ENCODE measurements at regions not wholly inside any gene's neighbourhood (a gene's known extent, or its start where the extent isn't known, plus 50 kb on each side); places are given as distances from the start of the nearest gene placed in this dataset.

DNA sequence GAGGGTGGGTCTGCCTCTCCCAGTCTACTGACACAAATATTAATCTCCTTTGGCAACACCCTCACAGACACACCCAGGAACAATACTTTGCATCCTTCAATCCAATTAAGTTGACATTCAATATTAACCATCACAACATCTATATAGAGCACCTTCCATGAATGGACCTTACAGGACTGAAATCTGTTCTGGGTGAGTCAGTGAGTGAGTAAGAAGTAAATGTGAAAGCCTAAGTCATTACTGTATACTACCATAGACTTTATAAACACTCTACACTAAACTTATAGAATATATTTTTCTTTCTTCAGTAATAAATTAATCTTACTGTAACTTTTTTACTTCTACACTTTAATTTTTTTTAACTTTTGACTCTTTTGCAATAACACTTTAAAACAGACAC is 993.8 kb upstream of the MAP3K7 start:
- DNase-seq, result no peak

DNA sequence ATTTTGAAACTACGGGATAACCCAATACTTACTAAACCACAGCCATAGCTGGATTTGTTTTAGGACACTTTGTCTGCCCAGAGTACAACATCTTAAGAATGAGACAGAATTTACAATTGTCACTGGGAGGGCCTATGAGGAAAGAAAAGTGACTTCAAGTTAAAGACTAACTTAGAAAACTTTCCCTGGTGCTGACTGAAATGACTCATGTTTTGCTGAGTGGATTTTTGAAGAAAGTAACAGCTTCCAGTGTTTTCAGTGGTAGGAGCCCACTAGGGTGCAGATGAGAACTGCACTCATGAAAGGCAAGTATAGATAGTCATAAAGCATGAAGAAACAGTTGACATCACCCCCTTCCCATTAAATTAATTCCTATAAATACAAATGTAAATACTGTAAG is 988.2 kb upstream of the MAP3K7 start:
- DNase-seq, result no peak

DNA sequence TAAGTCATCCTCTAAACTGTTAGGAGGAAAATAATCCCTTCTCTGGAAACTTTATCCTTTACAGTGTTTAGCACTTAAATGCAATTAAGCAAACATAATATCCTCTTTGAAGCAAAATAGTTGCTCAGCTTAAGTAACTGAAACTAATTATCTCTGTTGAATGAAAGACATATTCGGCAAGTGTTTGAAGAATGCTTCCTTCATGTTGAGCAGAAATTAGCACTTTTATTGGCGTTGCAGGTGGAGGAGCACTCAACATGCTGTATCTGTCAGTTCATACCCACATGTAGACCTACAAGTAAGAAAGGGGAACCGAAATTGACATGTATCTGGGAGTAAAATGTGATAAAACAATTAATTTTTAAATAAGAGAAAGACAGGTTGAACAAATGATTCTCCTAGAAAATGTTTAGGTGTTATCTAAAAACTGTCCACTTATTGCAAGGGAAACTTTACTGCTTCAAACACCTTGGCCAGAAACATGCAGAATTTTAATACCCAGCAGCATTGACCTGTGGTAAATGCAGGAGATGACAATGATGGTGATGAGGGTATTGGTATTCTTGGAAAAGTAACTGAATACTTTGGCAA is 987.0 kb upstream of the MAP3K7 start:
- DNase-seq, result no peak

GRCh38 chr6:91572878-91573277 is 986.0 kb upstream of the MAP3K7 start:
- DNase-seq, result no peak

GRCh38 chr6:91569071-91569470 is 982.2 kb upstream of the MAP3K7 start:
- no peak for DNase-seq

DNA sequence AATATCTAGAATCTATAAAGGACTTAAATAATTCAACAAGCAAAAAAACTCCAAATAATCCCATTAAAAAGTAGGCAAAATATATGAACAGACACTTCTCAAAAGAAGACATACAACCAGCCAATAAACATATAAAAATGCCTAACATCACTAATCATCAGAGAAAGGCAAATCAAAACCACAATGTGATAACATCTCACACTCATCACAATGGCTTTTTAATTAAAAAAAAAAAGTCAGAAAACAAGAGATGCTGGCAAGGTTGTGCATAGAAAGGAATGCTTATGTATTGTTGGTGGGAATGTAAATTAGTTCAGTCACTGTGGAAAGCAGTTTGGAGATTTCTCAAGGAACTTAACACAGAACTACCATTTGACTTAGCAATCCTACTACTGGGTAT is 979.6 kb upstream of the MAP3K7 start:
- DNase-seq, result no peak

GRCh38 chr6:91565207-91565606 is 978.3 kb upstream of the MAP3K7 start:
- DNase-seq, result no peak

DNA sequence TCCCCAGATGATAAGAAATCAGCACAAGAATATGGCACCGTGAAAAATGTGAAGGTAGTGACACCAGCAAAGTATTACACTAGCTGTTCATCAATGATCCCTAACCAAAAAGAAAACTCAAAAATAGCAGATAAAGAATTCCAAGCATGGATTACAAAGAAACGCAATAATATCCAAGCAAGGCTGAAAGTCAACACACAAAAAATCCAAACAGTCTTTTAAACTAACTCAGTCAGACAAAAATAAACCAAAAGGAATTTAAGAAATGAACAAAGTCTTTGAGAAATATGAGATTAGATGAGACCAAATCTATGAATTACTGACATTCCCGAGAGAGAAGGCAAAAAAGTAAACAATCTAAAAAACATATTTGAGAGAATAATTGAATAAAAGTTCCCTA is 976.1 kb upstream of the MAP3K7 start:
- DNase-seq, result no peak

- no peak for DNase-seq
Observed at GRCh38 chr6:91560409-91560808, 973.5 kb upstream of the MAP3K7 start.

DNA sequence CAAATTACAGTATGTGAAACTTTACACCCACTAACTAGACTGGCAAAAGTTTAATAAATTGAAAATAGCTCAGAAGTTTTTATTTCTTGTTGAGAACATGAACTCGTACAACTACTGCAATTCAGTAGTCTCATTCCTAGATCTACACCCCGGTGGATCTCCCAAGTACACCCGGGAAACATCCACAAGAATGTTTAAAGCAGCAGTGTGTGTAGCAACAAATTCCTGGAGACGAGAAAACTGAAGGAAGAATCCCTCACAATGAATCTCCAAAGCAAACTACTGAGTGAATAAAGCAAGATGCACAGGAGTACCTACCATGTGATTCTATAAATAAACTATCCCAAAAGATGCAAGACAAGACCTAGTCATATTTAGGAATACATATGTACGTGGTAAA is 954.0 kb upstream of the MAP3K7 start:
- DNase-seq, result no peak

DNA sequence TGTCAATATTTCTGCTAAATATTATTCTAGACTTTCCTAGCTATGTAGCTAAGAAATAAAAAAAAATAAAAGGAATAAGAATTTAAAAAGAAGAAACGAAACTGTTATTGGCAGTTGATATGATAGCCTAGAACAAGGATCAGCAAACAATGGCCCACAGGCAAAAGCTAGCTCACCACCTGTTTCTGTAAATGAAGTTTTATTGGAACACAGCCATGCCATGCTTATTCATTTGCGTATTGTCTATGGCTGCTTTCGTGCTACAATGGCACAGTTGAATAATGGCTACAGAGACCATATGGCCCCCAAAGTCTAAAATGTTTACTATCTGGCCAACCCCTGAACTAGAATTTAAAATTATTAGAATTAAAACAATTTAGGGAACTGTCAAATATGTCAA is 952.6 kb upstream of the MAP3K7 start:
- DNase-seq, result no peak

DNA sequence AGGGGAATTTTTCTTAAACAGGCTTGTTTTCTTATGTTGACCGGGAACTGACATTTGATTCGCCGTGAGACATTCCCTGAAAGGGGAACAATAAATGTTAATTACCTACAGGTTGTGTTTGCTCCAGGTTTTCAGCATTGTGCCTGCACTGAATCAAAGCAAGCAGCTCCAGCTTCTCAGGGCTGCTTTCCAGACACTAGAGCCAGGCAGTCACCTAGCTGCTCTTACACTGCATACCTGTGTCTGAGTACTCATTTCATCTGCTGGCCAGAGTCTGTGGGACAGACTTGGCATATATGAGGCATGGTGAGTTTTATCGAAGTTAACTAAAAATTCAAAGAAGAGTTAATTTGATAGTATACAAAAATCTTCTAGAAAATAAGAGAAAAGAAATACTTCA is 951.8 kb upstream of the MAP3K7 start:
- no peak for DNase-seq

DNA sequence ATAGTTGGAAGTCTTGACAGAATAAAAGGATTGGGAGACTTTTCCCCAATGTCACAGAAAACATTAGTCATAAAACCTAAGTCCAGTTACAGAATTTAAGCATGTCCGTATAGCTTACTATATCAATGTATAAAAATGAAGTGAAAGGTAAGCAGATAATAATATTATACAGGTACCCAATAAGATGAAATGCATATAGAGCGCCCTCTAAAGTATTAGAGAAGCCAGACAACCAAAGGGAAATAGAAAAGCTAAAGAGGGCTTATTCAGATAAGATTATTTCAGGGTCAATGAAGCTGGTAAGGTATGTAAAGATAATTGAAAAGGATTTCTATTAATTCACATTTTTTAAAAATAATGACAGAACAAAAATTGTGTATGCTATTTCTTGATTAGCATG is 947.7 kb upstream of the MAP3K7 start:
- no peak for DNase-seq

- no peak for DNase-seq
Observed at GRCh38 chr6:91523511-91523910, 936.6 kb upstream of the MAP3K7 start.

- DNase-seq, result no peak
Observed at GRCh38 chr6:91521999-91522398, 935.1 kb upstream of the MAP3K7 start.

- DNase-seq, result no peak
Observed at GRCh38 chr6:91509711-91510110, 922.8 kb upstream of the MAP3K7 start.

- DNase-seq, result no peak
Observed at GRCh38 chr6:91509039-91509438, 922.2 kb upstream of the MAP3K7 start.

- no peak for DNase-seq
Observed at GRCh38 chr6:91506509-91506908, 919.6 kb upstream of the MAP3K7 start.

GRCh38 chr6:91505199-91505598 is 918.3 kb upstream of the MAP3K7 start:
- DNase-seq, result no peak

- no peak for DNase-seq
Observed at GRCh38 chr6:91501930-91502329, 915.1 kb upstream of the MAP3K7 start.

GRCh38 chr6:91500689-91501303 is 913.9 kb upstream of the MAP3K7 start:
- no peak for DNase-seq

DNA sequence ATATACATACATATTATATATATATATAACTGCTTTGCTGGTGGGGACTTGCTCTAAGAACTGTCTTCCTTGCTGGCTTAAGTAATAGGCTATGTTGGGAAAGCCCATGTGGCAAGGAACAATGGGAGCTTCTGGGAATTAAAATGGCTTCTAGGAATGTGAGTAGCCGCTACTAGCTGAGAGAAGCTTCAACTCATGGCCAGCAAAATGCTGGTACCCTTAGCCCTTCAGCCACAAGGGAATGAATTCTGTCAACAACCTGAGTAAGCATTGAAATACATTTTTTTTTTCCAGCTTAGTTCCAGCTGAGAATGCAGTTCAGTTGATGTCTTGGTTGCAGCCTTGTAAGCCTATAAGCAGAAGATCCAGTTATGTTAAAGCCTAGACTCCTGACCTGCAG is 911.7 kb upstream of the MAP3K7 start:
- DNase-seq, result no peak

DNA sequence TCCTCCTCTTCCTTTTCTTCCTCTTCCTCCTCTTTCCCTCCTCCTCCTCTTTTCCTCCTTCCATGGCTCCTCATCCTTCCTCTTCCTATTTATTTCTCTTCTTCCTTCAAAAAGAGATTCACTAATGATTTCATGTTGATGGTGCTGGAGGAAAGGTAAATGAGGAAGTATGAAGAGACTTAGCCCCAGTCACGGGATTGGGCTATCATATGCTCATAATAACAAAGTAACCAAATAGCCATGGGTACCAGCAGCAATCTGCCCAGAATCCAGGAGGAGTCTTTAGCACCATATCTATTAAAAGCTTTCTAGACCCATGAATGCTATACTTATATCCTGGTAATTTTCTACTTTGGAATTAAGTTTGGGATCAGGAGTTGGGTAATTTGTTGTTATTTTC is 910.9 kb upstream of the MAP3K7 start:
- DNase-seq, result no peak

GRCh38 chr6:91490671-91491301 is 903.9 kb upstream of the MAP3K7 start:
- no peak for DNase-seq
